ENCODE measurements at regions not wholly inside any gene's neighbourhood (a gene's known extent, or its start where the extent isn't known, plus 50 kb on each side); places are given as distances from the start of the nearest gene placed in this dataset.

- TF ChIP-seq CTCF (IDR thresholded peaks at IDR 0.05) (no peak), CEBPB (IDR thresholded peaks at IDR 0.05) (no peak), MYC (IDR thresholded peaks at IDR 0.05; ENCODE audit: borderline replicate concordance, low read length) (no peak), JUN (IDR thresholded peaks at IDR 0.05) (no peak), USF2 (IDR thresholded peaks at IDR 0.05) (no peak), POLR2A (IDR thresholded peaks at IDR 0.05; ENCODE audit: low read length) (no peak), NFE2L2 (conservative IDR thresholded peaks at IDR 0.05; ENCODE audit: low read length) (no peak), KDM5A (IDR thresholded peaks at IDR 0.05) (no peak), NR3C1 (IDR thresholded peaks at IDR 0.05) (no peak)
Observed at GRCh38 chr9:81790166-81790565, 100.8 kb upstream of the TLE1 start.
